Effector memory CD8-positive, alpha-beta T cell (primary cell): ENCODE measurements at regions not wholly inside any gene's neighbourhood (a gene's known extent, or its start where the extent isn't known, plus 50 kb on each side); places are given as distances from the start of the nearest gene placed in this dataset.

Experiments used
- ATAC-seq: fragments of 150-1000 bp; cut with Tn5 transposase; replicated peaks from 2 replicates; pipeline ENCODE4 v1.10.0; 2021; ENCODE audit warnings: mild to moderate bottlenecking, moderate library complexity
- DNase-seq, 3 experiments: peaks; one replicate each; pipeline ENCODE4 v3.0.0; 2021
- H3K27ac Mint-ChIP-seq, 2 donors: one replicate each; pipeline ENCODE4 v1.8.0; 2022; ENCODE audit warnings: mild to moderate bottlenecking in 2 of 2, mixed read lengths in 2 of 2, moderate library complexity in 2 of 2
- H3K27me3 Mint-ChIP-seq, 2 donors: one replicate each; pipeline ENCODE4 v1.8.0; 2022; ENCODE audit warnings: mixed read lengths in 2 of 2
- H3K36me3 Mint-ChIP-seq: one replicate; pipeline ENCODE4 v1.8.0; 2022; ENCODE audit warnings: mild to moderate bottlenecking, moderate library complexity, mixed read lengths; ENCODE audit not compliant: insufficient read depth
- H3K4me1 Mint-ChIP-seq, 2 donors: one replicate each; pipeline ENCODE4 v1.8.0; 2022; ENCODE audit warnings: low read depth in 2 of 2, mixed read lengths in 2 of 2
- H3K4me3 Mint-ChIP-seq, 2 donors: one replicate each; pipeline ENCODE4 v1.8.0; 2022; ENCODE audit warnings: mild to moderate bottlenecking in 2 of 2, mixed read lengths in 2 of 2, moderate library complexity in 2 of 2
- H3K9me3 Mint-ChIP-seq, 2 donors: one replicate each; pipeline ENCODE4 v1.8.0; 2022; ENCODE audit warnings: mixed read lengths in 2 of 2

DNA sequence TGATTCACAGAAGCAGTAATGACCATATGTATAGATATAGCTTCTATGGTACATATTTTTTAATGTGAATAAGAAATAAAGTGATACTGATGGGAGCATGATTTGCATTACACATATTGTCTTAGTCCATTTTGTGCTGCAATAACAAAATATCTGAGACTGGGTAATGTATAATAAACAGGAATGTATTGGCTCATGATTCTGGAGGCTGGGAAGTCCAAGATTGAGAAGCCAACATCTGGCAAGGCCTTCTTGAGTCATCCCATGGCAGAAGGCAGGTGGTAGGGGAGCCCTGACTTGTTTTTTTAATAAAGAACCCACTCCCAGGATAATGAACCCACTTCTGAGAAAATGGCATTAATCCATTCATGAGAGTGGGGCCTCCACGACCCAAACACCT lies 185.6 kb upstream of the RREB1 start:
- H3K9me3 Mint-ChIP-seq: no peaks in the 10 kb centered on the region
- H3K27me3 Mint-ChIP-seq: peaks cover 25 to 50% of the 10 kb centered on the region in 2 donors
- DNase-seq: no peak
- no peak for ATAC-seq
- no peaks in the 10 kb centered on the region for H3K36me3 Mint-ChIP-seq
- peaks cover 0 to 3% of the 10 kb centered on the region in 2 donors for H3K4me1 Mint-ChIP-seq
- no peak overlapping the region for H3K4me3 Mint-ChIP-seq
- H3K27ac Mint-ChIP-seq: no peak overlapping the region

DNA sequence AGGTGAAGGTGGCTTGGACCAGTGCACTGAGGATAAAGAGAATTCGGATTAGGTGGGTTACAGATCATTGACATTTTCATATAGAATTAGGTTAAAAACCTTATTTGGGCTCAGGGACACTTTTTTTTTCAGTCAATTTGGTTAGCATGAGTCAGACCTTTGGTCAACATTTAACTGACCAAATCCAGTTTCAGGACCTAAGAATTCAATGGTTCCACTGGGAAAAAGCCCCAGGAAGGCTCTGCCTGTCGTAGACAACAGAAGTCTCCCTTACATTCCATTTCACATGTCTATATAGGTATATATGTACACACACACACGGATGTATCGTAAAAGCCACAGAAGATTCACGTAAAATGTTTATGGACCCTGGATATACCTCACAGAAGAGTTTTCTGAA lies 184.2 kb upstream of the RREB1 start:
- H3K36me3 Mint-ChIP-seq: no peaks in the 10 kb centered on the region
- H3K9me3 Mint-ChIP-seq: no peaks in the 10 kb centered on the region
- DNase-seq (no peak), ATAC-seq (no peak)
- H3K4me1 Mint-ChIP-seq: peaks cover 0 to 4% of the 10 kb centered on the region in 2 donors
- H3K27ac Mint-ChIP-seq: no peak overlapping the region
- H3K4me3 Mint-ChIP-seq: no peak overlapping the region
- H3K27me3 Mint-ChIP-seq: peaks cover 27 to 63% of the 10 kb centered on the region in 2 donors

DNA sequence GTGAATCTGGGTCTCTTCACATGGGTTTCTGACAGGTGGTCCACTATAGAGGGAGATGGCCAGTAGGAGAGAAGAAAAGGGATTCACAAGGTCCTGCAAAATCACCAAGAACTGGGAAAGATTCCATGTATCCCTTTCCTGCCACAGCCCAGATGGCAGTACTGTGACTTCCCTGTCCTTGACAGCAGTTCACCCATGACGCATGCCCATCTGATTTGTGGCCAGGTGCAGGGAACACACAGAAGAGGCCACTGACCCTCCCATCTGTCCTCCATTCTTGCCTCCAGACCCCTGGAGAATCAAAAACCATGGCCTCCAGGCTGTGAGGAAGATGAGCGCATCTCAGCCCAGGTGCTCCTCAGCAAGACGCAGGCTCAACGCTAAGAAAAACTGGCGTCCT lies 183.1 kb upstream of the RREB1 start:
- Mint-ChIP-seq H3K4me1 (peaks cover 0 to 4% of the 10 kb centered on the region in 2 donors), H3K36me3 (no peaks in the 10 kb centered on the region), H3K27ac (no peak overlapping the region), H3K9me3 (no peaks in the 10 kb centered on the region), H3K4me3 (no peak overlapping the region), H3K27me3 (peaks cover 34 to 69% of the 10 kb centered on the region in 2 donors)
- ATAC-seq: no peak
- no peak for DNase-seq

DNA sequence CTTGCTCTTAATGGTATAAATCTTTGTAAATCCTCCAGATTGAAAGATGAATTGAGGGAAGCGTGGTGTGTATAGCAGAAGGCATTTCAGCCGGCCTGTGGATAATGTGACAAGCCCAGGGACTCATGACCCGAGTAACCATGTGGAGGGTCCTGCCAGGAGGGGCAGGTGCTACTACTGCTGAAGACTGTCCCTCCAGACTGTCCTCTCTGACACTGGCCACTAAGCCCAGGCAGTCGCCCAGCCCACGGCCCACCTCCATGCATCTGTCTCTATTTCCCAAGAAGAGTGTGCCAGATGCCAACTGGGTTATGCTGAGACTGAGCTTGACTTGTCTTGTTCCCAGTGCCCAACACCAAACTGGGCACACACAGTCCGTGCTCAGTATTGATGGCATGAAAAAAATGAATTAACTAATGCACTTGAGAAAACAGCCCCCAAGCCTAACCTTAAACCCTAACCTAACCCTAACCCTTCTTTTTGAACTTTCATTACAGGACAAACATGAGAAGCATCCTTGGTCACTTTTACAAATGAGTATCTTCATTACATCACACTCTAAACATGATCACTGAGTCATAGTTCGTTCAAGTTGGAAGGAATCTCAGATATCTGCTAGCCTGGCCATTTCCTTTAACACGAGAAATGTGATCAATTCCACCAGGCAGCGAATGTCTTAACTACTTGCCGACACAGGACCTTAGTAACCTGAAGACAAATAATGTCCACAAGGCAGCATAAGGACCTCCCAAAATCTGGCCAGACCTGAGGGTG lies 182.2 kb upstream of the RREB1 start:
- peaks cover 34 to 67% of the 10 kb centered on the region in 2 donors for H3K27me3 Mint-ChIP-seq
- peaks cover 0 to 4% of the 10 kb centered on the region in 2 donors for H3K4me1 Mint-ChIP-seq
- no peaks in the 10 kb centered on the region for H3K9me3 Mint-ChIP-seq
- DNase-seq: no peak
- no peaks in the 10 kb centered on the region for H3K36me3 Mint-ChIP-seq
- H3K4me3 Mint-ChIP-seq: no peak overlapping the region
- no peak overlapping the region for H3K27ac Mint-ChIP-seq
- no peak for ATAC-seq

DNA sequence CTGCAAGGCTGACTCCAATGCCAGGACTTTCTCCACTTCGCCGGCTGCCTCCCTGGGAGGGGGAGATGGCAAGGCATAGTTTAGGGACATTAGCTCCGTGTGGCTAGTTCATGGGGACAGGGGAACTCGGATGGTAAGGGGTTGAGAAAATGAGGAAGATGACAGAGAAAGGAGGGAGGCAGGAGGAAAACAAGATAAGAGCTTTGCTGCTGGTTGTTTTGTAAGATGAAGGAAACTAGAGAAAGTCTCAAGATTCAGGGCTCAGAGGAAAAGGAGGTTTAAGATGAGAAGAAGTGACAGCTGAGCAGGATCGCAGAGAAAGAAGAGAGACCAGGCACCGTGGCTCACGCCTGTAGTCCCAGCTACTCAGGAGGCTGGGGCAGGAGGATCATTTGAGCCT lies 180.9 kb upstream of the RREB1 start:
- Mint-ChIP-seq H3K4me3 (no peak overlapping the region), H3K36me3 (no peaks in the 10 kb centered on the region), H3K4me1 (peaks cover 0 to 4% of the 10 kb centered on the region in 2 donors), H3K27ac (no peak overlapping the region), H3K27me3 (peaks cover 30 to 61% of the 10 kb centered on the region in 2 donors), H3K9me3 (no peaks in the 10 kb centered on the region)
- no peak for ATAC-seq
- no peak for DNase-seq

DNA sequence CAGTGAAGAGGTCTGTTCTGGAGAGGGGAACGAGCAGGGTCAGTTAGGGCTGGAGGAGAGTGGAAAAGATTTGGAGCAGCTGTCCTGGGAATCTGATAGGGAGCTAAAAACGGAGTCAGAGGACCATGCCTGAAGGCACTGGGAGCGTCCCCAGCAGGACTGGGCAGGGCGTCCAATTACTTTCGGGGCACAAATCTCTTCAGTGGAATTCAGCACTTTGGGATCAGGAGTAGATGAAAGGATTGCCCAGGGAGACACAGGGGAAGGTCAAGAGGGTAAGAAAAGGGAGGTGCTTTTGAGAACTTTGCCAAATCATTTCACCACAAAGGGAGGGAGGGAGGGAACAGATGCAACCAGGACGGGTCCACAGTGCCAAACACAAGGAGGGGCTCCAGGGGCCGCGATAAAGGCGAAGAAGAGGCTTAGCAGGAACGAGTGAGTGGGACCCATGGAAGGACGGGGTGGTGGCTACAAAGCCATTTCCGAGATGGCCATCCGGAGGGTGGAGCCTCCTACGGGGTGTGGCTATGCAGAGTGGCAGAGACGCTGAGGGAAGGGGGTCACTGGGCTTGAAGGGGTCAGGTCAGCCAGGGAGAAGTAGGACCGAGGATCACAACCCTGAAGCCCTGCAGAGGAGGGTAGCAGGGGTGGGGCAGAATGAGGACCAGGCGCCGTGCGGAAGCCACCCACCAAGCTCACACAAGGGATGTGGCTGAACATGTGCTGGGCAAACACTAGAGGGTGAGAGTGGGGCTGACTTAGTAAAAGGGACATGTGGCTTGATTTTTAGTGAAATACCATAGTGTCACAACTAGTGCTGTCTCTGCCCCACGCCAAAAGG lies 180.0 kb upstream of the RREB1 start:
- Mint-ChIP-seq H3K4me3 (no peak overlapping the region), H3K9me3 (no peaks in the 10 kb centered on the region), H3K27me3 (peaks cover 30 to 59% of the 10 kb centered on the region in 2 donors), H3K27ac (no peak overlapping the region), H3K36me3 (no peaks in the 10 kb centered on the region), H3K4me1 (peaks cover 0 to 5% of the 10 kb centered on the region in 2 donors)
- ATAC-seq (no peak), DNase-seq (no peak)

DNA sequence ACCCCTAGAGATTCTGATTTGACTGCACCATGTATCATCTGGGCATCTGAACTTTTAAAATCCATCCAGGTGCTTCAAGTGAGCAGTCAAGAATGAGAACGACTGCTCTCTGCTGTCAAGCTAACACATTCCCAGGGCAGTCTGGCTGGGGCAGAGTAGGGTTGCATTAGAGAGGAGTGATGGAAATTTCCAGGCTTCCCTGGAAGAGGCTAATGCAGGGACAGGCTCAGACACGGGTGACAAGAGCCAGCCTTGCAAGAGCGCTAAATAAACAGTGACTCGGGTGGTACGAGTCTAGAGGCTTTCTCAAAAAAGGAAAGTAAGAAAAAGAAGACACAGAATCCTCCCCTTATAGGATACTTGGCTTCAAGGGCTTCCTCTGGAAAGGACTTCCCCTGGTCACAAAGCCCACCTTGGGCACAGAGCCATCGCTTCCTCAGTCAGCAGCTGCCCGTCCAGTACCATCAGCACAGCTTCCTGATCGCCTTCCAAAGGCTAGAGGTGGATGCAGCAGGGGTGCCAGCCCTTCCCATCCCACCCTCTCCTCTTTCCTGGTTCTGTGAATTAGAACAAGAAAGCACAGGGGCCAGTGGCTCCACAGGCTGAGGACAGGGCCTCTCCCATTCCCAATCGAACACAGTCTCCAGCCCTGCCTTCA lies 177.4 kb upstream of the RREB1 start:
- Mint-ChIP-seq H3K4me1 (peaks cover 0 to 5% of the 10 kb centered on the region in 2 donors), H3K4me3 (no peak overlapping the region), H3K27ac (no peak overlapping the region), H3K9me3 (no peaks in the 10 kb centered on the region), H3K36me3 (no peaks in the 10 kb centered on the region), H3K27me3 (peaks cover 30 to 53% of the 10 kb centered on the region in 2 donors)
- DNase-seq (no peak), ATAC-seq (no peak)

DNA sequence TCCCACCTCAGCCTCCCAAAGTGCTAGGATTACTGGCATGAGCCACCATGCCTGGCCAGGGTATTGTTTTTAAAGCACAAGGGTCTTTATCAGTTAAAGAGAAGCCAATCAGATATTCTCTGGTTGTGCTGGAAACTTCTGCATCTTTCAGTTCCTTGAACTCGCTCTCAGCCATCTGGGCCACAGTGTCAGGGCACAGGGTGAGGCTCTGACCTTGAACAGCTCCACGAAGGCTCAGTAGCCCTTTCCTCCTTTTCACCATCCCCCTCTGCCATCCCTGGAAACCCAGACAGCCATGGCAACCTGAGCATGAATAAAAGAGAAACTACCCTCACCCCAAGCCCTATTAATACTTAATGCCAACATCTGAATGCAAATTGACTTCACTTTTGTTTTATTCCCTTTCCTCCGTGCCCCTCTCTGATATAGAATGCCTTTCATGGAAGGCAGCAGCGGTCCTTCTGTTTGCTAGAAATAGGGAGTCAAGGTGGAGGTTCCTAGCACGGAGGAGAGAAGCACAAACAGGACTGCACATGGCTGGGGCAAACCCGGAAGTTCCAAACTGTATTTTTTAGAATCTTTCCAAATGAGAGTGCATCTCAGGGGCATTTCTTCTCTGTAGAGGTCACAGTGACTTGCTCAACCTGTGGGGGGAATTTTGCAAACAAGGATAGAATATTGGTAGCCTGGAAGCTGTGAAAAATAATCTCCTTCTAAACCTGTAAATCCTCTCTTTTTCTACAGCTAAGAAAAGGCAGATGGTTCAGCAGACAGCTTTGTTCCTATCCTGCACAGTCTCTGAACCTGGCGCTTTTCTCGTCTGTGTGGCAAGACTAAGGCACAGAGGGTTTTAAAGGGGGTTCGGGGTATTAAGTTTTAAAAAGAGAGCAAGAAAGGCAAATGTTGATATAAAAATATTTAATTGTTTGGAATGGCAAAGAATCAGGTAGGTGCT lies 176.4 kb upstream of the RREB1 start:
- Mint-ChIP-seq H3K27me3 (peaks cover 23 to 52% of the 10 kb centered on the region in 2 donors), H3K4me3 (no peak overlapping the region), H3K4me1 (peaks cover 0 to 5% of the 10 kb centered on the region in 2 donors), H3K27ac (no peak overlapping the region), H3K36me3 (no peaks in the 10 kb centered on the region), H3K9me3 (no peaks in the 10 kb centered on the region)
- no peak for ATAC-seq
- DNase-seq: no peak

DNA sequence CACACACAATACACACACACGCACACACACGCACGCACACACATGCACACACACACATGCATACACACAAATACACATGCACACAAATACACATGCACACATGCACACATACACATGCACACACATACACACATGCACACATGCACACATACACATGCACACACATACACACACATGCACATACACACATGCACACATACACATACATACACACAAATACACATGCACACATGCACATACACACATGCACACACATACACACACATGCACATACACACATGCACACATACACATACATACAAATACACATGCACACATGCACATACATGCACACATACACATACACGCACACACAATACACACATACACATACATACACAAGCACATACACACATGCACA lies 175.4 kb upstream of the RREB1 start:
- Mint-ChIP-seq H3K27ac (no peak overlapping the region), H3K4me3 (no peak overlapping the region), H3K36me3 (no peaks in the 10 kb centered on the region), H3K27me3 (peaks cover 13 to 47% of the 10 kb centered on the region in 2 donors), H3K4me1 (peaks cover 0 to 5% of the 10 kb centered on the region in 2 donors), H3K9me3 (no peaks in the 10 kb centered on the region)
- no peak for DNase-seq
- no peak for ATAC-seq

DNA sequence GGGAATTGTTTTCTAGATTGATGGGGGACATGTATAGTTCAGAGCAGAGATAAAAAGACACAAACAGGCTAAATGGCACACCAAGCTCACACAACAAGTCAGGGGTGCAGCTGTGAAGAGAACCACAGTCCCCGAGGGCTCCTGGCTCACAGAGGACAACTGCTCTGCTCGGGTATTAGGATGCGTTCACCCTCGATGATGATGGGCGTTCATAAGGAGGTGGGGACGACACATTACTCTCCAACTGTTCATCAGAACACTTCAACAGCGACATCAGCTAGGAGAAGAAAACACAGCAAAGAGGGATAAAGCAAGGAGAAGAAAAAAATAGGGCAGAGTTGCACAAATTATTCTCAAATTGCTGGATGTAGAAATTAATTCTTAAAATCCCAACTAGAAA lies 174.8 kb upstream of the RREB1 start:
- Mint-ChIP-seq H3K27me3 (peaks cover 13 to 40% of the 10 kb centered on the region in 2 donors), H3K27ac (no peak overlapping the region), H3K36me3 (no peaks in the 10 kb centered on the region), H3K9me3 (no peaks in the 10 kb centered on the region), H3K4me1 (peaks cover 0 to 4% of the 10 kb centered on the region in 2 donors), H3K4me3 (no peak overlapping the region)
- DNase-seq (no peak), ATAC-seq (no peak)

DNA sequence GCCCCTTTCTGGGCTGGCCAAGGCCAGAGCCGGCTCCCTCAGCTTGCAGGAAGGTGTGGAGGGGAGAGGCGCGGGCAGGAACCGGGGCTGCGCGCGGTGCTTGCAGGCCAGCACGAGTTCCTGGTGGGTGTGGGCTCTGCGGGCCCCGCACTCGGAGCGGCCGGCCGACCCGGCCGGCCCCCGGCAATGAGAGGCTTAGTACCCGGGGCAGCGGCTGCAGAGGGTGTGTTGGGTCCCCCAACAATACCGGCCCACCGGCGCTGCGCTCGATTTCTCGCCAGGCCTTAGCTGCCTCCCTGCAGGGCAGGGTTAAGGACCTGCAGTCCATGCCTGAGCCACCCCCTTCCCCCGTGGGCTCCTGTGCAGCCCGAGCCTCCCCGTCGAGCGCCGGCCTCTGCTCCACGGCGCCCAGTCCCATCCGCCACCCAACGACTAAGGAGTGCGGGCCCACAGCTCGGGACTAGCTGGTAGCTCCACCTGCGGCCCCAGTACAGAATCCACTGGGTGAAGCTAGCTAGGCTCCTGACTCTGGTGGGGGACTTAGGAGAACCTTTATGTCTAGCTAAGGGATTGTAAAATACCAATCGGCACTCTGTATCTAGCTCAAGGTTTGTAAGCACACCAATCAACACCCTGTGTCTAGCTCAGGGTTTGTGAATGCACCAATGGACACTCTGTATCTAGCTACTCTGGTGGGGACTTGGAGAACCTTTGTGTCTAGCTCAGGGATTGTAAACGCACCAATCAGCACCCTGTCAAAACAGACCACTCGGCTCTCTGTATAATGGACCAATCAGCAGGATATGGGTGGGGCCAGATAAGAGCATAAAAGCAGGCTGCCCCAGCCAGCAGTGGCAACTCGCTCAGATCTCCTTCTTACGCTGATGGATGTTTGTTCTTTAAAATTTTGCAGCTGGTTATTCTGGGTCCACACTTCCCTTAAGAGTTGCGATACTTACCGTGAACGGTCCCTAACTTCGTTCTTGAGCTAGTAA lies 167.4 kb upstream of the RREB1 start:
- peaks cover 5% of the 10 kb centered on the region for H3K36me3 Mint-ChIP-seq
- ATAC-seq (no peak), DNase-seq (no peak)
- peaks cover 0 to 4% of the 10 kb centered on the region in 2 donors for H3K4me1 Mint-ChIP-seq
- no peaks in the 10 kb centered on the region for H3K9me3 Mint-ChIP-seq
- no peak overlapping the region for H3K4me3 Mint-ChIP-seq
- H3K27me3 Mint-ChIP-seq: peaks cover 0 to 22% of the 10 kb centered on the region in 2 donors
- no peak overlapping the region for H3K27ac Mint-ChIP-seq

DNA sequence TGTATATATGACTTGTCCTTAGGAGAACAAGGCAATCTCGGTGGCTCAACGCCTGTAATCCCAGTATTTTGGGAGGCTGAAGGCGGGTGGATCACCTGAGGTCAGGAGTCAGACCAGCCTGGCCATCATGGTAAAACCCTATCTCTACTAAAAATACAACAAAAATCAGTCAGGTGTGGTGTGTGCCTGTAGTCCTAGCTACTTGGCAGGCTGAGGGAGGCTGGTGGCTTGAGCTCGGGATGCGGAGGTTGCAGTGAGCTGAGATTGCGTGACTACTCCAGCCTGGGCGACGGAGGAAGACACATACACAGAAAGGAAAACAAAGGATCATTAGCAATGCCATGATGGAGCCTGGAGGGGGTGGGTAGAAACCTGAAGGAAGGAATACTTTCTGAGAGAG lies 166.6 kb upstream of the RREB1 start:
- no peaks in the 10 kb centered on the region for H3K9me3 Mint-ChIP-seq
- peaks cover 5% of the 10 kb centered on the region for H3K36me3 Mint-ChIP-seq
- ATAC-seq: no peak
- peaks cover 0 to 16% of the 10 kb centered on the region in 2 donors for H3K27me3 Mint-ChIP-seq
- no peak for DNase-seq
- no peak overlapping the region for H3K4me3 Mint-ChIP-seq
- no peak overlapping the region for H3K27ac Mint-ChIP-seq
- peaks cover 0 to 4% of the 10 kb centered on the region in 2 donors for H3K4me1 Mint-ChIP-seq
